ENCODE measurements at regions not wholly inside any gene's neighbourhood (a gene's known extent, or its start where the extent isn't known, plus 50 kb on each side); places are given as distances from the start of the nearest gene placed in this dataset.

GRCh38 chr10:94274142-94274787 is 88.5 kb downstream of the NOC3L start:
- TF ChIP-seq CTCF (IDR thresholded peaks at IDR 0.05; ENCODE audit: insufficient read depth, low read length) (no peak), GABPA (IDR thresholded peaks at IDR 0.05; ENCODE audit: low read depth) (no peak)
